GM12878 (cell line): ENCODE measurements at regions not wholly inside any gene's neighbourhood (a gene's known extent, or its start where the extent isn't known, plus 50 kb on each side); places are given as distances from the start of the nearest gene placed in this dataset.

Experiments
- ATAC-seq: fragments of 200-7000 bp; cut with Tn5 transposase; 3 replicates; pipeline ENCODE4 v1.9.1; 2020; ENCODE audit warnings: mild to moderate bottlenecking, moderate library complexity
- BruUV-seq: library from RNA; stranded (reverse); fragments of 400-500 nt; replicated peaks from 2 replicates; lab custom pipeline; 2021; lab: Mats Ljungman, UMichigan
- CTCF ChIA-PET: fragments of 300-600 bp; sonication (Branson Sonifier 250); formaldehyde crosslinking; extraction: SDS; loops from one replicate; lab custom pipeline; 2021; ENCODE audit warnings: inconsistent platforms; lab: Yijun Ruan, JAX
- POLR2A ChIA-PET: fragments of 350-600 bp; formaldehyde crosslinking; extraction: SDS; loops from one replicate; lab custom pipeline; 2021; ENCODE audit warnings: inconsistent platforms; lab: Charles Lee
- RAD21 ChIA-PET: fragments of 300-600 bp; sonication (Branson Sonifier 250); formaldehyde crosslinking; loops from one replicate; lab custom pipeline; 2023; ENCODE audit warnings: antibody characterized with exemption; ENCODE audit not compliant: unreplicated experiment; lab: Charles Lee
- SMC1A ChIA-PET: fragments of 300-600 bp; sonication (Branson Sonifier 250); formaldehyde crosslinking; loops from one replicate; lab custom pipeline; 2023; ENCODE audit not compliant: unreplicated experiment, uncharacterized antibody; lab: Charles Lee
- DNase-seq: peaks from one replicate; pipeline ENCODE4 v3.0.0-alpha.2; 2011; ENCODE audit warnings: low read depth, low spot score
- FAIRE-seq: peaks from 3 replicates; lab custom pipeline; 2011; peaks lifted over from hg19 to GRCh38; lab: Jason Lieb, UNC
- H2AFZ ChIP-seq: 2 replicates; pipeline ENCODE4 v1.6.0; 2011; ENCODE audit warnings: low read depth, low read length, control low read depth; ENCODE audit not compliant: control insufficient read depth
- H3K27ac ChIP-seq: 2 replicates; pipeline ENCODE4 v1.5.1; 2011; ENCODE audit warnings: control low read depth; ENCODE audit not compliant: control insufficient read depth, insufficient read depth
- H3K27me3 ChIP-seq, 2 experiments: replicated peaks in 1 of 2; 2 replicates each; pipeline versions ENCODE4 v1.6.0 to v1.6.1; 2011; ENCODE audit warnings: low read length in 1 of 2; ENCODE audit not compliant: control insufficient read depth in 2 of 2, insufficient read depth in 2 of 2
- H3K36me3 ChIP-seq, 2 experiments: 2 replicates each; pipeline ENCODE4 v1.5.1; 2011; ENCODE audit warnings: low read length in 1 of 2; ENCODE audit not compliant: control insufficient read depth in 2 of 2, insufficient read depth in 2 of 2
- H3K4me1 ChIP-seq: 2 replicates; pipeline ENCODE4 v1.6.1; 2011; ENCODE audit warnings: mild to moderate bottlenecking, low read length, moderate library complexity, mixed read lengths; ENCODE audit not compliant: control insufficient read depth, insufficient read depth
- H3K4me2 ChIP-seq: 2 replicates; pipeline ENCODE4 v1.6.0; 2011; ENCODE audit warnings: control low read depth; ENCODE audit not compliant: control insufficient read depth, insufficient read depth
- H3K4me3 ChIP-seq: fragments of 200-600 bp; sonication (generic); 2 replicates; pipeline ENCODE4 v1.5.1; 2016
- H3K79me2 ChIP-seq: 2 replicates; pipeline ENCODE4 v1.6.0; 2011; ENCODE audit warnings: low read length; ENCODE audit not compliant: control insufficient read depth, insufficient read depth
- H3K9ac ChIP-seq: 2 replicates; pipeline ENCODE4 v1.8.0; 2011; ENCODE audit warnings: low read length, control low read depth, mixed read lengths; ENCODE audit not compliant: control insufficient read depth, insufficient read depth
- H3K9me3 ChIP-seq: replicated peaks from 3 replicates; pipeline ENCODE4 v1.5.1; 2011; ENCODE audit warnings: mild to moderate bottlenecking, low read length; ENCODE audit not compliant: control insufficient read depth, insufficient read depth
- H4K20me1 ChIP-seq: 2 replicates; pipeline ENCODE4 v1.6.0; 2011; ENCODE audit not compliant: control insufficient read depth, insufficient read depth
- CEBPB ChIP-seq, 2 experiments: fragments of 150-350 bp in 1 of 2; IDR thresholded peaks; 2 replicates each; pipeline ENCODE4 v1.6.1; 2012 to 2014; ENCODE audit warnings: low read depth in 2 of 2, low read length in 2 of 2, borderline replicate concordance in 1 of 2, inconsistent platforms in 1 of 2
- CEBPZ ChIP-seq: fragments of 150-350 bp; IDR thresholded peaks from 2 replicates; pipeline ENCODE4 v1.6.1; 2016; ENCODE audit warnings: low read depth, low read length
- CHD2 ChIP-seq: IDR thresholded peaks from 2 replicates; pipeline ENCODE4 v1.6.1; 2011; ENCODE audit warnings: low read depth, low read length, improper control_type of control experiment, borderline replicate concordance
- CHD4 ChIP-seq: fragments of 200-600 bp; sonication (generic); IDR thresholded peaks from 2 replicates; pipeline ENCODE4 v1.6.1; 2016; ENCODE audit warnings: mild to moderate bottlenecking
- CTCF ChIP-seq, 3 experiments: IDR thresholded peaks in 2 of 3; conservative IDR thresholded peaks in 1 of 3; 2 replicates each; pipeline ENCODE4 v1.5.1; 2011; ENCODE audit warnings: low read depth in 3 of 3, low read length in 3 of 3, mild to moderate bottlenecking in 3 of 3, control low read depth in 2 of 3, moderate library complexity in 2 of 3, inconsistent platforms in 1 of 3, mixed read lengths in 1 of 3; ENCODE audit not compliant: control insufficient read depth in 2 of 3, insufficient read depth in 1 of 3; ENCODE audit errors: extremely low read depth in 1 of 3
- EGR1 ChIP-seq, 2 experiments: IDR thresholded peaks; 1 replicate in 1 of 2; 2 replicates in 1 of 2; pipeline ENCODE4 v1.6.1; 2011 to 2012; ENCODE audit warnings: low read depth in 2 of 2, low read length in 2 of 2, borderline replicate concordance in 1 of 2, mild to moderate bottlenecking in 1 of 2, moderate library complexity in 1 of 2
- EP300 ChIP-seq, 2 experiments: fragments of 150-350 bp in 1 of 2; IDR thresholded peaks; 2 replicates each; pipeline ENCODE4 v1.6.1; 2011 to 2012; ENCODE audit warnings: low read depth in 2 of 2, low read length in 2 of 2, borderline replicate concordance in 1 of 2, improper control_type of control experiment in 1 of 2, inconsistent platforms in 1 of 2; ENCODE audit not compliant: control insufficient read depth in 1 of 2
- HDGF ChIP-seq: fragments of 450-650 bp; IDR thresholded peaks from 2 replicates; pipeline ENCODE4 v1.6.1; 2016; ENCODE audit warnings: antibody characterized with exemption
- LARP7 ChIP-seq: fragments of 450-650 bp; IDR thresholded peaks from 2 replicates; pipeline ENCODE4 v1.6.1; 2017; ENCODE audit warnings: mild to moderate bottlenecking
- MEF2A ChIP-seq: IDR thresholded peaks from 2 replicates; pipeline ENCODE4 v1.6.1; 2011; ENCODE audit warnings: low read depth, mild to moderate bottlenecking, low read length, moderate library complexity; ENCODE audit not compliant: insufficient read depth
- NBN ChIP-seq: fragments of 450-650 bp; IDR thresholded peaks from 2 replicates; pipeline ENCODE4 v1.6.1; 2016
- NFXL1 ChIP-seq: fragments of 450-650 bp; IDR thresholded peaks from 2 replicates; pipeline ENCODE4 v1.6.1; 2017; ENCODE audit warnings: antibody characterized with exemption, mild to moderate bottlenecking, borderline replicate concordance
- RUNX3 ChIP-seq: IDR thresholded peaks from 2 replicates; pipeline ENCODE4 v1.6.1; 2012; ENCODE audit warnings: low read length, inconsistent platforms
- SIX5 ChIP-seq: IDR thresholded peaks from 2 replicates; pipeline ENCODE4 v1.6.1; 2011; ENCODE audit warnings: mild to moderate bottlenecking, low read depth, low read length, moderate library complexity; ENCODE audit not compliant: severe bottlenecking
- WGBS: methylation state at CpG from one replicate; pipeline ENCODE4 v1.1.6; 2016; ENCODE audit warnings: low lambda C conversion rate; ENCODE audit not compliant: insufficient replicate concordance, insufficient coverage; ENCODE audit errors: missing lambda C conversion rate; 5-methylcytosine and 5-hydroxymethylcytosine counted together
- in situ Hi-C: fragments of 300-500 bp; cut with MboI; formaldehyde crosslinking; loops from 9 replicates; pipeline ENCODE4 v1.14.3; 2018; ENCODE audit warnings: mixed read lengths
- intact Hi-C: fragments of 100-400 bp; cut with micrococcal nuclease; formaldehyde crosslinking; loops from one replicate; pipeline ENCODE4 v1.14.2; 2022; ENCODE audit not compliant: unreplicated experiment

GRCh38 chr4:122009524-122009923 lies 57.7 kb upstream of the TRPC3 start (continued):
- TF ChIP-seq EGR1 (IDR thresholded peaks at IDR 0.05; ENCODE audit: borderline replicate concordance in 1 of 2, low read depth in 2 of 2, low read length in 2 of 2): no peak

GRCh38 chr4:122007016-122007415 lies 55.2 kb upstream of the TRPC3 start:
- 0% methylated on average over 1 of the region's 1 CpG for WGBS
- TF ChIP-seq RUNX3: no peak
- TF ChIP-seq NFXL1: no peak
- no peak for TF ChIP-seq CHD2
- TF ChIP-seq SIX5: no peak
- TF ChIP-seq EP300 (IDR thresholded peaks at IDR 0.05; ENCODE audit: borderline replicate concordance in 1 of 2, control insufficient read depth in 1 of 2, low read depth in 2 of 2, low read length in 2 of 2): no peak
- TF ChIP-seq CHD4: no peak
- no peak for TF ChIP-seq HDGF
- TF ChIP-seq LARP7: no peak
- TF ChIP-seq CTCF (IDR thresholded peaks at IDR 0.05 in 2 of 3, conservative IDR thresholded peaks at IDR 0.05 in 1 of 3; ENCODE audit: control insufficient read depth in 2 of 3, extremely low read depth in 1 of 3, insufficient read depth in 1 of 3, low read depth in 3 of 3, low read length in 3 of 3): no peak
- no peak for TF ChIP-seq CEBPB (IDR thresholded peaks at IDR 0.05; ENCODE audit: borderline replicate concordance in 1 of 2, low read depth in 2 of 2, low read length in 2 of 2)
- TF ChIP-seq CEBPZ: no peak
- no peak for TF ChIP-seq NBN
- no peak for TF ChIP-seq MEF2A

More at GRCh38 chr4:122007016-122007415, 55.2 kb upstream of the TRPC3 start:
- DNase-seq: no peak
- SMC1A ChIA-PET: interaction anchor here (1.3 to 1.7 kb wide), 2 partner anchors 59 to 107 kb away, joined by 3 to 6 read pairs; no protein-coding TSS in a partner anchor
- Histone ChIP-seq H3K27me3 (no peaks in the 10 kb centered on the region), H3K9ac (no peak overlapping the region), H4K20me1 (no peaks in the 10 kb centered on the region), H3K79me2 (no peaks in the 10 kb centered on the region), H3K4me3 (no peak overlapping the region), H3K27ac (no peak overlapping the region), H3K4me2 (no peak overlapping the region), H3K36me3 (no peaks in the 10 kb centered on the region), H2AFZ (no peak overlapping the region), H3K4me1 (no peaks in the 10 kb centered on the region), H3K9me3 (no peaks in the 10 kb centered on the region)
- ATAC-seq: no peak
- RAD21 ChIA-PET: interaction anchor here (3.7 kb wide), 1 partner anchor 106 kb away, joined by 19 read pairs; no protein-coding TSS in a partner anchor
- in situ Hi-C loops: loop anchor here (5.0 kb wide), 1 partner anchor 110 kb away; no protein-coding TSS in a partner anchor
- intact Hi-C loops: no loop called here
- CTCF ChIA-PET: interaction anchor here (1.6 to 2.7 kb wide), 3 partner anchors 84 to 107 kb away, joined by 4 to 26 read pairs (median 8); no protein-coding TSS in a partner anchor
- no TSS peak for BruUV-seq
- POLR2A ChIA-PET: no interaction called here
- FAIRE-seq: no peak
